ENCODE measurements at regions not wholly inside any gene's neighbourhood (a gene's known extent, or its start where the extent isn't known, plus 50 kb on each side); places are given as distances from the start of the nearest gene placed in this dataset.

DNA sequence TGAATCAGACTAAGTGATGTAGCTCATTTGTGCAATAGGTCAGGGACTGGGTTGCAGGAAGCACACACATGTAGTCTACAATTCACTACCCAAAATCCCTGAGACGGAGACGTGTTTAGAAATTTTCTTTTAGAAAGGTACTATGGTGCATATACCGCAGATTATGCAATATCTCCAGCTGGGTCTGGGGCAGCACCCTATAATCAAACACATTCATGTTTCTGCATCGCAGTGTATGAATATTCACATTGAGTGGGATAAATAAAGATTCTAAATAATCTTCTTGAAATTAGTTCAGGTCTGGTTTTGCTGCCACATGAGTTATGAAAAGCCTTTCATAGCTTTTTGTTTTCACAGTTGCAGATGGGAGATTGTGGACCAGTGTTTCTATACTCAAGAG is 395.7 kb upstream of the FANCL start:
- H3K4me3 Mint-ChIP-seq = no peak overlapping the region
- no peak for DNase-seq
- H3K9ac ChIP-seq (ENCODE audit: low read length) = no peak overlapping the region
- H3K4me1 ChIP-seq (ENCODE audit: control insufficient read depth in 2 of 2, insufficient read depth in 2 of 2, low read length in 2 of 2) = no peaks in the 10 kb centered on the region
- H3K27ac ChIP-seq (ENCODE audit: low read length in 2 of 2) = no peak overlapping the region
- no peak for ATAC-seq (ENCODE audit: low read depth)
- ChIA-PET CTCF (no interaction called here), POLR2A (no interaction called here)
- no peaks in the 10 kb centered on the region for H3K9me3 Mint-ChIP-seq (ENCODE audit: insufficient read depth)
- no peak for TF ChIP-seq CTCF (IDR thresholded peaks at IDR 0.05)
- no peak for TF ChIP-seq EZH2 (IDR thresholded peaks at IDR 0.05; ENCODE audit: borderline replicate concordance, insufficient read depth, low read depth, low read length, poor library complexity, severe bottlenecking)
- intact Hi-C loops (cut with micrococcal nuclease) = no loop called here
- H3K27me3 ChIP-seq (replicated peaks in 1 of 4; ENCODE audit: control extremely low read depth in 1 of 4, control insufficient read depth in 3 of 4, insufficient read depth in 4 of 4, low read length in 3 of 4) = no peaks in the 10 kb centered on the region
- H3K4me2 ChIP-seq (replicated peaks; ENCODE audit: low read depth, low read length, poor library complexity, severe bottlenecking) = no peak overlapping the region
- H3K27ac Mint-ChIP-seq = no peak overlapping the region
- H3K27me3 Mint-ChIP-seq = peaks cover 6% of the 10 kb centered on the region
- H3K4me1 Mint-ChIP-seq = no peaks in the 10 kb centered on the region
- no peak overlapping the region for H2AFZ ChIP-seq (ENCODE audit: insufficient read depth, low read depth, low read length, poor library complexity, severe bottlenecking)
- no peaks in the 10 kb centered on the region for H3K79me2 ChIP-seq (ENCODE audit: control insufficient read depth, insufficient read depth, low read length)
- no peaks in the 10 kb centered on the region for H4K20me1 ChIP-seq (ENCODE audit: control insufficient read depth, insufficient read depth, low read length, poor library complexity, severe bottlenecking)
- WGBS (ENCODE audit: insufficient coverage) = no CpG with 5 or more reads among the region's 4 CpGs
- no peak overlapping the region for H3K4me3 ChIP-seq (ENCODE audit: control extremely low read depth in 1 of 5, extremely low read depth in 1 of 5, insufficient read depth in 1 of 5, low read depth in 2 of 5, low read length in 4 of 5)
- no peaks in the 10 kb centered on the region for H3K9me3 ChIP-seq (ENCODE audit: control extremely low read depth in 1 of 3, control insufficient read depth in 2 of 3, insufficient read depth in 1 of 3, low read length in 2 of 3)
- H3K36me3 ChIP-seq (replicated peaks in 1 of 2; ENCODE audit: control extremely low read depth in 1 of 2, control insufficient read depth in 1 of 2, extremely low read depth in 1 of 2, insufficient read depth in 2 of 2, low read length in 1 of 2) = no peaks in the 10 kb centered on the region

GRCh38 chr2:58635801-58636375 is 394.8 kb upstream of the FANCL start:
- peaks cover 6% of the 10 kb centered on the region for H3K27me3 Mint-ChIP-seq
- H3K4me1 Mint-ChIP-seq = no peaks in the 10 kb centered on the region
- no peak overlapping the region for H3K4me3 ChIP-seq (ENCODE audit: control extremely low read depth in 1 of 5, extremely low read depth in 1 of 5, insufficient read depth in 1 of 5, low read depth in 2 of 5, low read length in 4 of 5)
- no peak overlapping the region for H3K27ac ChIP-seq (ENCODE audit: low read length in 2 of 2)
- ChIA-PET CTCF (no interaction called here), POLR2A (no interaction called here)
- H3K4me1 ChIP-seq (ENCODE audit: control insufficient read depth in 2 of 2, insufficient read depth in 2 of 2, low read length in 2 of 2) = no peaks in the 10 kb centered on the region
- no peaks in the 10 kb centered on the region for H4K20me1 ChIP-seq (ENCODE audit: control insufficient read depth, insufficient read depth, low read length, poor library complexity, severe bottlenecking)
- no peaks in the 10 kb centered on the region for H3K36me3 ChIP-seq (replicated peaks in 1 of 2; ENCODE audit: control extremely low read depth in 1 of 2, control insufficient read depth in 1 of 2, extremely low read depth in 1 of 2, insufficient read depth in 2 of 2, low read length in 1 of 2)
- H3K9me3 ChIP-seq (ENCODE audit: control extremely low read depth in 1 of 3, control insufficient read depth in 2 of 3, insufficient read depth in 1 of 3, low read length in 2 of 3) = no peaks in the 10 kb centered on the region
- no peak for DNase-seq
- no peak overlapping the region for H2AFZ ChIP-seq (ENCODE audit: insufficient read depth, low read depth, low read length, poor library complexity, severe bottlenecking)
- intact Hi-C loops (cut with micrococcal nuclease) = no loop called here
- H3K27me3 ChIP-seq (replicated peaks in 1 of 4; ENCODE audit: control extremely low read depth in 1 of 4, control insufficient read depth in 3 of 4, insufficient read depth in 4 of 4, low read length in 3 of 4) = no peaks in the 10 kb centered on the region
- H3K4me3 Mint-ChIP-seq = no peak overlapping the region
- no peak overlapping the region for H3K9ac ChIP-seq (ENCODE audit: low read length)
- H3K27ac Mint-ChIP-seq = no peak overlapping the region
- 100% methylated on average over 1 of the region's 5 CpGs for WGBS (ENCODE audit: insufficient coverage)
- TF ChIP-seq EZH2 (IDR thresholded peaks at IDR 0.05; ENCODE audit: borderline replicate concordance, insufficient read depth, low read depth, low read length, poor library complexity, severe bottlenecking) (no peak), CTCF (IDR thresholded peaks at IDR 0.05) (no peak)
- no peak for ATAC-seq (ENCODE audit: low read depth)
- no peak overlapping the region for H3K4me2 ChIP-seq (replicated peaks; ENCODE audit: low read depth, low read length, poor library complexity, severe bottlenecking)
- H3K79me2 ChIP-seq (ENCODE audit: control insufficient read depth, insufficient read depth, low read length) = no peaks in the 10 kb centered on the region
- H3K9me3 Mint-ChIP-seq (ENCODE audit: insufficient read depth) = no peaks in the 10 kb centered on the region
